ENCODE measurements at regions not wholly inside any gene's neighbourhood (a gene's known extent, or its start where the extent isn't known, plus 50 kb on each side); places are given as distances from the start of the nearest gene placed in this dataset.

DNA sequence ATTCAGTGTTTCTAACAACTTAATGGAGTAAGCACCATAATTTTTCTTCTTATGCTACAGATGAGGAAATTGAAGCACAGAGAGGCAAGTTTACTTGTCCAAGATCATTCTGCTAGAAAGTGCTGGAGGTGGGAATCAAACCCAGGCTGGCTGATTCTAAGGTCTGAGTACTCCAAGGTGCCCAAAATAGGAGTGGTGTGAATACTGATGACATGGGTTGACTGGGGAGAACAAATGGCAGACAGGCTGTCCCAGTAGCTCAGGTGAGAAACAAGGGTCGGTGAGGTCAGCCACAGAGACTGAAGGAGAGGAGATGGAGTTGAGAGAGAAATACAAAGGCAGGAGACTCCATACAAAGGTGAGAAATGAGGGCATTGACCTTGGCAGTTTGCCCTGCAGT, 144.5 kb upstream of the EGFLAM start:
- TF ChIP-seq CTCF (IDR thresholded peaks at IDR 0.05) (no peak), POLR2A (IDR thresholded peaks at IDR 0.05) (no peak)

Data from adrenal gland (tissue), 5 donors.